ENCODE measurements at regions not wholly inside any gene's neighbourhood (a gene's known extent, or its start where the extent isn't known, plus 50 kb on each side); places are given as distances from the start of the nearest gene placed in this dataset.

- TF ChIP-seq CTCF (IDR thresholded peaks at IDR 0.05; ENCODE audit: borderline replicate concordance, extremely low read depth, low read length, poor library complexity, severe bottlenecking): no peak
- TF ChIP-seq EZH2 (IDR thresholded peaks at IDR 0.05; ENCODE audit: borderline replicate concordance, low read depth, low read length, severe bottlenecking): no peak
These were observed 337.8 kb downstream of the PDGFC start for GRCh38 chr4:156633847-156634246.
